K562 (cell line): ENCODE measurements at regions not wholly inside any gene's neighbourhood (a gene's known extent, or its start where the extent isn't known, plus 50 kb on each side); places are given as distances from the start of the nearest gene placed in this dataset.

Experiments used
- ATAC-seq: fragments of 200-7000 bp; cut with Tn5 transposase; 3 replicates; pipeline ENCODE4 v1.9.1; 2020; ENCODE audit warnings: moderate library complexity
- BruUV-seq: library from RNA; stranded (reverse); fragments of 400-500 nt; replicated peaks from 2 replicates; lab custom pipeline; 2021; lab: Mats Ljungman, UMichigan
- CTCF ChIA-PET: fragments of 300-600 bp; formaldehyde crosslinking; extraction: SDS; loops from one replicate; lab custom pipeline; 2021; ENCODE audit warnings: low intra/inter-chr PET ratio; lab: Yijun Ruan, JAX
- POLR2A ChIA-PET: fragments of 300-600, 350-650 bp; sonication (Branson Sonifier 250); formaldehyde crosslinking; extraction: SDS; loops from one replicate; lab custom pipeline; 2021; ENCODE audit warnings: antibody characterized with exemption, inconsistent platforms; lab: Yijun Ruan, JAX
- DNase-seq, 4 experiments: peaks; one replicate each; pipeline versions ENCODE4 v3.0.0 to v3.0.0-alpha.2; 2011 to 2018; ENCODE audit warnings: low spot score in 3 of 4, mixed read lengths in 3 of 4; ENCODE audit errors: extremely low read depth in 1 of 4
- FAIRE-seq: peaks from 2 replicates; lab custom pipeline; 2011; peaks lifted over from hg19 to GRCh38; lab: Jason Lieb, UNC
- H2AFZ ChIP-seq: 2 replicates; pipeline ENCODE4 v1.6.0; 2011; ENCODE audit warnings: low read depth, low read length, control low read depth, inconsistent platforms
- H3K27ac ChIP-seq: fragments of 200-600 bp; 3 replicates; pipeline ENCODE4 v1.8.0; 2011; ENCODE audit warnings: low read depth, mild to moderate bottlenecking, control low read depth, inconsistent platforms, low read length, moderate library complexity, mixed read lengths; ENCODE audit errors: extremely low read depth
- H3K27me3 ChIP-seq, 2 experiments: fragments of 300-600 bp in 1 of 2; 2 replicates in 1 of 2; 3 replicates in 1 of 2; pipeline versions ENCODE4 v1.6.0 to v1.8.0; 2011; ENCODE audit warnings: inconsistent platforms in 2 of 2, low read length in 2 of 2, mild to moderate bottlenecking in 1 of 2, mixed read lengths in 1 of 2, moderate library complexity in 1 of 2; ENCODE audit not compliant: control insufficient read depth in 2 of 2, insufficient read depth in 2 of 2
- H3K36me3 ChIP-seq: fragments of 300-600 bp; 3 replicates; pipeline ENCODE4 v1.8.0; 2011; ENCODE audit warnings: mild to moderate bottlenecking, low read length, inconsistent platforms; ENCODE audit not compliant: control insufficient read depth, insufficient read depth
- H3K4me1 ChIP-seq, 2 experiments: fragments of 200-600 bp in 1 of 2; replicated peaks in 1 of 2; 2 replicates in 1 of 2; 3 replicates in 1 of 2; pipeline versions ENCODE4 v1.5.1 to v1.8.0; 2011; ENCODE audit warnings: inconsistent platforms in 2 of 2, low read length in 2 of 2, mild to moderate bottlenecking in 1 of 2, mixed read lengths in 1 of 2, moderate library complexity in 1 of 2; ENCODE audit not compliant: control insufficient read depth in 2 of 2, insufficient read depth in 2 of 2
- H3K4me2 ChIP-seq: 2 replicates; pipeline ENCODE4 v1.6.1; 2011; ENCODE audit warnings: low read length, control low read depth, inconsistent platforms, mixed read lengths; ENCODE audit not compliant: insufficient read depth
- H3K4me3 ChIP-seq: fragments of 200-600 bp; sonication (generic), shearing (Covaris generic); 2 replicates; pipeline ENCODE4 v1.5.1; 2016; ENCODE audit warnings: control low read depth, inconsistent platforms
- H3K79me2 ChIP-seq: fragments of 200-600 bp; 3 replicates; pipeline ENCODE4 v1.8.0; 2011; ENCODE audit warnings: low read length, inconsistent platforms; ENCODE audit not compliant: control insufficient read depth, insufficient read depth
- H3K9ac ChIP-seq, 2 experiments: 2 replicates each; pipeline versions ENCODE4 v1.6.0 to v1.6.1; 2011; ENCODE audit warnings: low read depth in 2 of 2, low read length in 2 of 2, control low read depth in 1 of 2, inconsistent platforms in 1 of 2, mild to moderate bottlenecking in 1 of 2, mixed read lengths in 1 of 2; ENCODE audit not compliant: insufficient read depth in 1 of 2
- H3K9me1 ChIP-seq: one replicate; pipeline ENCODE4 v1.6.0; 2011; ENCODE audit warnings: inconsistent platforms, mild to moderate bottlenecking, low read length, moderate library complexity; ENCODE audit not compliant: control insufficient read depth, insufficient read depth
- H3K9me3 ChIP-seq: replicated peaks from 2 replicates; pipeline ENCODE4 v1.5.1; 2011; ENCODE audit warnings: low read depth, low read length, inconsistent platforms; ENCODE audit not compliant: control insufficient read depth, insufficient read depth
- H4K20me1 ChIP-seq: replicated peaks from 2 replicates; pipeline ENCODE4 v1.6.1; 2011; ENCODE audit warnings: low read length, inconsistent platforms, mixed read lengths; ENCODE audit not compliant: control insufficient read depth, insufficient read depth
- CAMTA2 ChIP-seq: fragments of 250-450 bp; sonication (Bioruptor Pico); conservative IDR thresholded peaks from 2 replicates; pipeline ENCODE4 v1.5.1; 2022
- FOSL1 ChIP-seq: fragments of 200-800 bp; sonication (Bioruptor generic); conservative IDR thresholded peaks from 2 replicates; pipeline ENCODE4 v1.6.1; 2016; ENCODE audit warnings: missing genetic modification characterization, missing compliant biosample characterization
- NFATC3 ChIP-seq: fragments of 450-650 bp; IDR thresholded peaks from 2 replicates; pipeline ENCODE4 v1.6.1; 2017; ENCODE audit warnings: mild to moderate bottlenecking
- NR4A1 ChIP-seq, 2 experiments: fragments of 250-450 bp in 1 of 2; fragments of 450-650 bp in 1 of 2; sonication (Bioruptor Pico) in 1 of 2; IDR thresholded peaks; 2 replicates each; pipeline versions ENCODE4 v1.4.0 to v1.6.1; 2016 to 2020; ENCODE audit warnings: mild to moderate bottlenecking in 2 of 2, missing compliant biosample characterization in 1 of 2, missing genetic modification characterization in 1 of 2, moderate library complexity in 1 of 2
- PCBP1 ChIP-seq: fragments of 200-400 bp; formaldehyde crosslinking; IDR thresholded peaks from 2 replicates; pipeline ENCODE4 v1.6.1; 2018; ENCODE audit warnings: mild to moderate bottlenecking, low read depth, low read length; ENCODE audit not compliant: poor library complexity, severe bottlenecking
- RBM17 ChIP-seq: fragments of 200-400 bp; formaldehyde crosslinking; IDR thresholded peaks from 2 replicates; pipeline ENCODE4 v1.6.1; 2017; ENCODE audit warnings: low read depth, mild to moderate bottlenecking, low read length, borderline replicate concordance
- SMARCB1 ChIP-seq: IDR thresholded peaks from 2 replicates; pipeline ENCODE4 v1.6.1; 2011; ENCODE audit warnings: improper control_type of control experiment, low read depth; ENCODE audit not compliant: insufficient read length
- ZNF318 ChIP-seq, 2 experiments: fragments of 450-650 bp; IDR thresholded peaks; 2 replicates each; pipeline ENCODE4 v1.6.1; 2016; ENCODE audit warnings: mild to moderate bottlenecking in 2 of 2, borderline replicate concordance in 1 of 2, low read depth in 1 of 2, moderate library complexity in 1 of 2
- ZNF77 ChIP-seq: fragments of 250-450 bp; sonication (Bioruptor Pico); IDR thresholded peaks from 2 replicates; pipeline ENCODE4 v1.5.0; 2020
- WGBS: fragments of 100-300 bp; shearing (Covaris generic); methylation state at CpG from one replicate; pipeline ENCODE4 v1.1.6; 2016; ENCODE audit warnings: low coverage, mixed read lengths; ENCODE audit not compliant: insufficient coverage; ENCODE audit errors: missing lambda C conversion rate; 5-methylcytosine and 5-hydroxymethylcytosine counted together
- in situ Hi-C: fragments of 300-500 bp; cut with MboI; formaldehyde crosslinking; loops from 4 replicates; pipeline ENCODE4 v1.15.0; 2018; ENCODE audit warnings: inconsistent platforms, mixed read lengths
- intact Hi-C: fragments of 100-400 bp; cut with micrococcal nuclease; formaldehyde crosslinking; loops from 2 replicates; pipeline ENCODE4 v1.14.2; 2022

- Histone ChIP-seq H4K20me1 (no peaks in the 10 kb centered on the region), H3K79me2 (no peaks in the 10 kb centered on the region), H3K9me3 (peaks cover 3% of the 10 kb centered on the region; the same call in 1 of the 2 replicates), H3K4me2 (no peak overlapping the region), H3K27me3 (no peaks in the 10 kb centered on the region), H3K4me1 (no peaks in the 10 kb centered on the region), H3K27ac (no peak overlapping the region), H3K4me3 (no peak overlapping the region), H3K36me3 (no peaks in the 10 kb centered on the region), H2AFZ (no peak overlapping the region), H3K9me1 (no peaks in the 10 kb centered on the region), H3K9ac (no peak overlapping the region)
- ChIA-PET CTCF (no interaction called here), POLR2A (no interaction called here)
- no peak for DNase-seq
- no peak for ATAC-seq
- BruUV-seq, result no TSS peak
- WGBS, result 0% methylated on average over 5 of the region's 5 CpGs
- in situ Hi-C loops (no loop called here), intact Hi-C loops (no loop called here)
- TF ChIP-seq NFATC3 (no peak), ZNF77 (CRISPR knock-in tag) (no peak), RBM17 (no peak), SMARCB1 (no peak), CAMTA2 (CRISPR knock-in tag) (no peak), FOSL1 (tag) (no peak), ZNF318 (IDR thresholded peaks at IDR 0.05; ENCODE audit: borderline replicate concordance in 1 of 2, low read depth in 1 of 2) (no peak), PCBP1 (no peak), NR4A1 (CRISPR knock-in tag; IDR thresholded peaks at IDR 0.05) (no peak), NR4A1 (tag; IDR thresholded peaks at IDR 0.05) (no peak)
- FAIRE-seq, result no peak
These were observed 219.0 kb upstream of the CPEB2 start for GRCh38 chr4:14783011-14783877.
